HEK293T (cell line): ENCODE measurements at regions not wholly inside any gene's neighbourhood (a gene's known extent, or its start where the extent isn't known, plus 50 kb on each side); places are given as distances from the start of the nearest gene placed in this dataset.

Source experiments
- BHLHE40 ChIP-seq: fragments of 450-650 bp; IDR thresholded peaks from 2 replicates; pipeline ENCODE4 v1.6.1; 2016; ENCODE audit warnings: mild to moderate bottlenecking, moderate library complexity, borderline replicate concordance
- CTBP1 ChIP-seq: fragments of 450-650 bp; IDR thresholded peaks from 2 replicates; pipeline ENCODE4 v1.6.1; 2016; ENCODE audit warnings: borderline replicate concordance
- ELF4 ChIP-seq: fragments of 450-650 bp; IDR thresholded peaks from 2 replicates; pipeline ENCODE4 v1.6.1; 2017; ENCODE audit warnings: antibody characterized with exemption
- FOXA1 ChIP-seq: fragments of 450-650 bp; IDR thresholded peaks from 2 replicates; pipeline ENCODE4 v1.6.1; 2016; ENCODE audit warnings: mild to moderate bottlenecking
- FOXM1 ChIP-seq: fragments of 450-650 bp; IDR thresholded peaks from 2 replicates; pipeline ENCODE4 v1.6.1; 2017; ENCODE audit warnings: mild to moderate bottlenecking, borderline replicate concordance
- HDGF ChIP-seq: fragments of 450-650 bp; IDR thresholded peaks from 2 replicates; pipeline ENCODE4 v1.6.1; 2017; ENCODE audit warnings: antibody characterized with exemption, borderline replicate concordance
- PKNOX1 ChIP-seq: fragments of 450-650 bp; IDR thresholded peaks from 2 replicates; pipeline ENCODE4 v1.6.1; 2016
- SP1 ChIP-seq: fragments of 450-650 bp; IDR thresholded peaks from 2 replicates; pipeline ENCODE4 v1.6.1; 2017
- TARDBP ChIP-seq: fragments of 450-650 bp; IDR thresholded peaks from 2 replicates; pipeline ENCODE4 v1.6.1; 2016
- ZNF384 ChIP-seq: fragments of 450-650 bp; IDR thresholded peaks from 2 replicates; pipeline ENCODE4 v1.6.1; 2016

- no peak for TF ChIP-seq SP1
- TF ChIP-seq ZNF384, result no peak
- TF ChIP-seq TARDBP, result no peak
- no peak for TF ChIP-seq PKNOX1
- TF ChIP-seq FOXM1, result no peak
- TF ChIP-seq BHLHE40, result no peak
- TF ChIP-seq HDGF, result no peak
- TF ChIP-seq ELF4, result no peak
- no peak for TF ChIP-seq CTBP1
- no peak for TF ChIP-seq FOXA1
Observed at GRCh38 chr20:30489614-30490003, 767.9 kb upstream of the DEFB115 start.
